SU-DHL-6 (cell line): ENCODE measurements at regions not wholly inside any gene's neighbourhood (a gene's known extent, or its start where the extent isn't known, plus 50 kb on each side); places are given as distances from the start of the nearest gene placed in this dataset.
A peak's percentile ranks its signal among the peaks of the same experiment; 100 is the strongest.

Experiments used
- H2AFZ ChIP-seq: fragments of 200-600 bp; sonication (generic); 2 replicates; pipeline ENCODE4 v1.6.1; 2014; ENCODE audit warnings: low read depth, mild to moderate bottlenecking, moderate library complexity, mixed read lengths, antibody characterized with exemption, low read length; ENCODE audit not compliant: severe bottlenecking
- H3F3A ChIP-seq: fragments of 200-600 bp; shearing (Covaris generic); 2 replicates; pipeline ENCODE4 v1.6.0; 2016; ENCODE audit warnings: antibody characterized with exemption, mild to moderate bottlenecking; ENCODE audit not compliant: insufficient read depth
- H3K27ac ChIP-seq: fragments of 200-600 bp; sonication (generic); 2 replicates; pipeline ENCODE4 v1.5.1; 2016; ENCODE audit warnings: low read depth, mild to moderate bottlenecking, low read length, moderate library complexity, mixed read lengths
- H3K27me3 ChIP-seq: fragments of 200-600 bp; sonication (generic), shearing (Covaris generic); 2 replicates; pipeline ENCODE4 v1.6.0; 2014; ENCODE audit warnings: mild to moderate bottlenecking, low read length
- H3K36me3 ChIP-seq: fragments of 200-600 bp; sonication (generic); 2 replicates; pipeline ENCODE4 v1.6.1; 2014; ENCODE audit warnings: mild to moderate bottlenecking, low read length, mixed read lengths
- H3K4me2 ChIP-seq: fragments of 300-600, 200-600 bp; shearing (Covaris generic), sonication (generic); 2 replicates; pipeline ENCODE4 v1.6.0; 2014; ENCODE audit warnings: low read length, low read depth, mild to moderate bottlenecking; ENCODE audit not compliant: poor library complexity, severe bottlenecking
- H3K4me3 ChIP-seq: fragments of 200-600 bp; sonication (generic); 2 replicates; pipeline ENCODE4 v1.5.1; 2014; ENCODE audit warnings: antibody characterized with exemption, low read length, mild to moderate bottlenecking, mixed read lengths; ENCODE audit not compliant: insufficient read depth, poor library complexity, severe bottlenecking
- H3K79me2 ChIP-seq: fragments of 200-600 bp; sonication (generic); 2 replicates; pipeline ENCODE4 v1.6.1; 2014; ENCODE audit warnings: mild to moderate bottlenecking, low read length, moderate library complexity; ENCODE audit not compliant: insufficient read depth
- H3K9ac ChIP-seq: fragments of 200-600 bp; sonication (generic); 2 replicates; pipeline ENCODE4 v1.7.0; 2014; ENCODE audit warnings: mild to moderate bottlenecking, low read length
- H3K9me2 ChIP-seq: fragments of 200-600 bp; sonication (generic); replicated peaks from 2 replicates; pipeline ENCODE4 v1.6.1; 2014; ENCODE audit warnings: low read length; ENCODE audit not compliant: insufficient read depth
- H3K9me3 ChIP-seq: fragments of 200-600 bp; sonication (generic); 2 replicates; pipeline ENCODE4 v1.6.1; 2014; ENCODE audit warnings: low read length, mixed read lengths; ENCODE audit not compliant: insufficient read depth
- H4K20me1 ChIP-seq: fragments of 200-600 bp; sonication (generic); 2 replicates; pipeline ENCODE4 v1.6.1; 2014; ENCODE audit warnings: low read depth, mild to moderate bottlenecking, antibody characterized with exemption, low read length, moderate library complexity, mixed read lengths
- CTCF ChIP-seq: fragments of 200-600 bp; sonication (generic); IDR thresholded peaks from one replicate; pipeline ENCODE4 v1.5.1; 2017; ENCODE audit warnings: antibody characterized with exemption, mild to moderate bottlenecking, low read length, moderate library complexity; ENCODE audit not compliant: insufficient read depth, poor library complexity, severe bottlenecking
- EZH2phosphoT487 ChIP-seq: fragments of 200-600 bp; sonication (generic), shearing (Covaris generic); conservative IDR thresholded peaks from 2 replicates; pipeline ENCODE4 v1.6.1; 2018; ENCODE audit warnings: mild to moderate bottlenecking, antibody characterized with exemption, low read length, moderate library complexity, mixed read lengths

- no peak overlapping the region for H3K4me2 ChIP-seq
- H2AFZ ChIP-seq = peak overlapping the region; percentile 0
- no peak for TF ChIP-seq EZH2phosphoT487
- no peak for TF ChIP-seq CTCF
- H3F3A ChIP-seq = no peaks in the 10 kb centered on the region
- H3K4me3 ChIP-seq = no peak overlapping the region
- H3K36me3 ChIP-seq = no peaks in the 10 kb centered on the region
- no peaks in the 10 kb centered on the region for H3K27me3 ChIP-seq
- no peaks in the 10 kb centered on the region for H4K20me1 ChIP-seq
- H3K79me2 ChIP-seq = no peaks in the 10 kb centered on the region
- no peak overlapping the region for H3K9ac ChIP-seq
- H3K9me3 ChIP-seq = no peaks in the 10 kb centered on the region
- H3K27ac ChIP-seq = no peak overlapping the region
- H3K9me2 ChIP-seq = no peaks in the 10 kb centered on the region
Observed at GRCh38 chr12:84069699-84070098, 842.9 kb downstream of the SLC6A15 start.

- Histone ChIP-seq H3K4me3 (no peak overlapping the region), H3K9ac (no peak overlapping the region), H3K27ac (no peak overlapping the region), H4K20me1 (no peaks in the 10 kb centered on the region), H3K9me2 (no peaks in the 10 kb centered on the region), H3F3A (no peaks in the 10 kb centered on the region), H3K4me2 (no peak overlapping the region), H3K9me3 (no peaks in the 10 kb centered on the region), H2AFZ (peak overlapping the region; percentile 0), H3K36me3 (no peaks in the 10 kb centered on the region), H3K79me2 (no peaks in the 10 kb centered on the region), H3K27me3 (no peaks in the 10 kb centered on the region)
- TF ChIP-seq CTCF (no peak), EZH2phosphoT487 (no peak)
Observed at GRCh38 chr12:84069198-84069597, 843.4 kb downstream of the SLC6A15 start.

- H4K20me1 ChIP-seq = no peaks in the 10 kb centered on the region
- no peak overlapping the region for H3K4me3 ChIP-seq
- H3K36me3 ChIP-seq = no peaks in the 10 kb centered on the region
- H2AFZ ChIP-seq = no peak overlapping the region
- H3K4me2 ChIP-seq = no peak overlapping the region
- no peaks in the 10 kb centered on the region for H3K79me2 ChIP-seq
- H3K9me3 ChIP-seq = no peaks in the 10 kb centered on the region
- no peaks in the 10 kb centered on the region for H3K9me2 ChIP-seq
- no peak overlapping the region for H3K27ac ChIP-seq
- H3K9ac ChIP-seq = no peak overlapping the region
- TF ChIP-seq EZH2phosphoT487 = no peak
- TF ChIP-seq CTCF = no peak
- H3K27me3 ChIP-seq = no peaks in the 10 kb centered on the region
- H3F3A ChIP-seq = no peaks in the 10 kb centered on the region
Observed at GRCh38 chr12:84058136-84058535, 854.5 kb downstream of the SLC6A15 start.
